ENCODE measurements at regions not wholly inside any gene's neighbourhood (a gene's known extent, or its start where the extent isn't known, plus 50 kb on each side); places are given as distances from the start of the nearest gene placed in this dataset.

- DNase-seq (ENCODE audit: low spot score), result no peak
Observed at GRCh38 chr3:127458696-127459604, 131.6 kb downstream of the TPRA1 start.

- DNase-seq (ENCODE audit: low spot score), result no peak
Observed at GRCh38 chr3:127457546-127458145, 132.9 kb downstream of the TPRA1 start.

DNA sequence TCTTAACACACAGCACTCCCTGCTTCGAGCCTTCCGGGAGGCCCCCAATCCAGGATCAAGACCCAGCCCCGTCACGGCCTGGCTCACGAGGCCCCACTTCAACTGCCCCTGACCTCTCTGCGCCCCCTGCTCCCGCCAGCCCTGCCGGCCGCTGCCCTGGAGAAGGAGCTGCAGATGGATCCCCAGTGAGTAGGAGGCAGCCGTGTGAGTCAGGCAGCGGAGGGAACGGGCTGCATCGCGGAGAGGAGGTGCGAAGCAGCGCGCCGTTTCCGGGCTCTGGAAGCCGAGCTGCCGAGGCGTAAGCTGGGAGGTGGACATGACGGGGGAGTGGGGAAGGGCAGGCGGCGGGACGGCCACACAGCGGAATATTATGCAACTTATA is 133.4 kb downstream of the TPRA1 start:
- DNase-seq (ENCODE audit: low spot score), result peak; percentile 53

DNA sequence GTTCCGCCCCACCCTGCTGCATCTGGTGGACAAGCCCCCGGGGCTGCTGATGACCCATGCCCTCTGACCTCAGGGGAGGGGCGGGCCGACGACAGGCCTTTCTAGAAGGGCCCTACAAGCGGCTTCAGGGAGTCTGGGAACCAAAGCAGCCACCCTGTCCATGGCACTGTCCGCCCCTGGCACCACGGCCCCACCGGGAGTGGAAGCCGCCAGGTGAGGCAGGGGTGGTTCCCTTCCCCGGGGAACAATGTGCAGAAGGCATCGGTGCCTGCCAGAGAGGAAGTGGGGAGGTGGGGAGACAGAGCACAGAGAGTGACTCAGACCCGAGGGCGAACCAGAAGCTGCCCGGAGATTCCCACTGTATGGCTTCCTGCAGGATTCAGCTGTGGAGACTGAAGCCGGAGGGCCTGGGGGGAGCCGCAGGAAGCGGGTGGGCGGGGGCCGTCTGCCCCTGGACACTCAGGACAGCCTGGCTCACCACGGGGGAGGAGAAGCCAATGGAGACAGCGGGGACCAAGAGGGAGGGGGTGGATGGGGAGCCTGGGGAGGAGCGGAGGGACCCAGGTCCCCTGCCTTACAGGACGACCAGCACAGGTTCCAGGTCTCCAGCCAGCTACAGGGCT is 134.0 kb downstream of the TPRA1 start:
- DNase-seq (ENCODE audit: low spot score), result no peak

DNA sequence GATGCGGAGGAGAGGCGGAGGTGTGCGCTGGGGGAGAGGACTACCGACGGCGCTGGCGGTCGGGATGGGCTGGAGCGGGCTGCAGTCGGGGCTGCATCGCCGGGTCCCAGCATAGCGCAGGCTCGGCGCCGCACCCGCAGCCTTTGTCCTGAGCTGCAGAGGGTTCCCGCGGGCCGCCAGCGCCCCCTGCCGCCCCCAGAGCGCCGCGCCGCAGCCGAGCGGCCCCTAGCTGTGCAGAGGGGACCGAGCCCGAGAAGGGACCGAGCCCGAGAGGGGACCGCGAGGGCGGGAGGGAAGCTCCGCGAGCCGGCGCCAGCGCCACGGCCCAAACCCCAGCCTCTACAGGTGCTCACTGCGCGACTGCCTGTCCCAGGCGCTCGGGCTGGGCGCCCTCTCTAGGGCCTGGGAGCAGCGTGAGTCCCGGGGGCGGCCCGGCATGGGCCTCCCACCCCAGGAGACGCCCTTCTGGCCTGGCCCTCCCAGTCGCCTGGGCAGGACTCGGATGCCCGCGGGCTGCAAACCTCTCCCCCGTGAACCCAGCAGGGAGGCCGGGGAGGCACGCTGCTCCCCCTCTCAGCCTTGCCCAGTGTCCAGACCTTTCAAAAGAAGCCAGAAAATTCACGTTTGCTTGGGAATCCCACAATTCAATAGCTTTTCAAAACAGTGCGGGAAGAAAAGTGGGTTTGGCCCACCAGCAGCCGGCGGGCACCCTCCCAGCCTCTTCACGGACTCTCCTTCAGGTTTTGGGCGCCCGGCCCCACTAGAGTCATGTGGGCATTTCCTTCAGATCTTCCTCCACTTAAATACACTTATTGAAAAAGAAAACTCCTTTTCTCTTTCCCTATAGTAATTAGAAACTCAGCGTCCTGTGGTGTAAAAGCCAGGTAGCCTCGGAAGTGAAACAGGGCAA is 134.7 kb downstream of the TPRA1 start:
- DNase-seq (ENCODE audit: low spot score), result peak; percentile 70

GRCh38 chr3:127454968-127455367 is 135.6 kb downstream of the TPRA1 start:
- no peak for DNase-seq (ENCODE audit: low spot score)

- no peak for DNase-seq (ENCODE audit: low spot score)
Observed at GRCh38 chr3:127454051-127454450, 136.5 kb downstream of the TPRA1 start.

- no peak for DNase-seq (ENCODE audit: low spot score)
Observed at GRCh38 chr3:127452321-127452821, 138.2 kb downstream of the TPRA1 start.

DNA sequence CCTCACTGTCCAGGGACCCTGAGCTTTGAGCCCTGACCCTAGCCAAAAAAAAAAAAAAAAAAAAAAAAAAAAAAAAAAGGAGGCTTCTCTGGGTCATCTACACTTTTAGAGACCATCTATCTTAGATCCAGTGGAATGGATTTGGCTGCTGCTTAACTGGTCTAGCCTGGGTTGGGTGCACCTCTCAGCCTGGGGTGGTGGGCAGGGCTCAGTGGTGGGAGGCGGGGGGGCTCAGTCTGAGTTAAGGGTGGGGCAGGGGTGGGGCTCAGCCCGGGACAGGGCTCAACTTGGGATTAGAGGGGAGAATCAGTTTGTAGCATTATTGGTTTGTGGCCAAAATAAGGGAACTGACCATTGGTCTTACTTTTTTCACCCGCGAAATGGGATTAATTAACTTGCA is 139.2 kb downstream of the TPRA1 start:
- DNase-seq (ENCODE audit: low spot score), result no peak

DNA sequence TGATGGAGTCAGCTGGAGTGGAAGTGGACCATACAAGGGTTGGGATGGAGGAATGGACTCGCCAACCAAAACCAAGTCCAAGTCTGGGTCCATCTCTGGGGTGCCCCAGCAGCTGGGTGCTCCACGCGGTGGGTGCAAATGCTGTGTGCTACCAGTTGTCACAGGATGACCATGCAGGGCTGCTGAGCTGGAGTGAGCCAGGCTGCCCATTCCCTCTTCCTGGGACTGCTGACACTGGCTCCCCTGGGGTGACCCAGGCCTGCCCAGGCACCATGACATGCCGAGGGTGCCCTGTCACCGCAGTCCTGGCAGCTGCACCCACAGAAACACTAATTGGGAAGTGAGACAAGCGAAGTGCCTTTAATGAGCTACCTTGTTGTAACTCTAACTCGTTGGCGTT is 140.2 kb downstream of the TPRA1 start:
- no peak for DNase-seq (ENCODE audit: low spot score)

GRCh38 chr3:127449486-127450212 is 140.9 kb downstream of the TPRA1 start:
- no peak for DNase-seq (ENCODE audit: low spot score)

DNA sequence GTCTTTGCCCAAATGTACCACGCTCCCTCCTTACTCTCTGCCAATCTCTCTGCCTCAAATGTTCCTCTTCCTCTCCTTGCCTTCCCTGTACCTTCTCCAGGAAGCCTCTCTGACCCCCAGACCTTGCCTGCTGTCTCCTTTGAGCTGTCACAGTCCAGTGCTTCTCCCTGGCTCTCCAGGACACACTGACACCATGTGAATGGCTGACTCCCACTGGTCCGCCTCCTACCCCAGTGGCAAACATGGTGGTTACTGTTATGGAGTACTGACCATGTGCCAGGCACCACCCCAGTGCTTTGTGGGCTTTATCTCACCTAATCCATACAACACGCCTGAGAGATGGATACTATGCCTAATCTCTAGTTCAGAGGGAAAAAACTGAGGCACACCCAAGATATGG is 141.9 kb downstream of the TPRA1 start:
- DNase-seq (ENCODE audit: low spot score), result no peak

DNA sequence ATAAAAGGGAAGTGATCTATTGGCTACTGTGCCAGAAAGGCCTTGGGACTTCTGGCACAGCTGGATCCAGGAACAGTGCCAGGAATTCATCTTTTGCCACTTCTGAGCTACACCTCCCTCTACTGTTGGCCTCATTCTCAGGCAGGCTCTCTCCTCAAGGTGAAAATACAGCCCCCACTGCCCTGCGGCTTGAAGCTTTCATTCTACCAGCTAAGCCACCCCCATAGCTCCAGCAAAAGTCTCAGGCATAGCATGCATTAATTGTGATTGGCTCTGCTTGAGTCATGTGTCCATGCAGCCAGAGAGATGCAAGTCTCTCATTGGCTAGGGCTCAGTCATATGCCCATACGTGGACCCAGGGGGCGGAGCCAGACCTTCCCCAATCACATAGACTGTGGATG is 142.4 kb downstream of the TPRA1 start:
- no peak for DNase-seq (ENCODE audit: low spot score)

DNA sequence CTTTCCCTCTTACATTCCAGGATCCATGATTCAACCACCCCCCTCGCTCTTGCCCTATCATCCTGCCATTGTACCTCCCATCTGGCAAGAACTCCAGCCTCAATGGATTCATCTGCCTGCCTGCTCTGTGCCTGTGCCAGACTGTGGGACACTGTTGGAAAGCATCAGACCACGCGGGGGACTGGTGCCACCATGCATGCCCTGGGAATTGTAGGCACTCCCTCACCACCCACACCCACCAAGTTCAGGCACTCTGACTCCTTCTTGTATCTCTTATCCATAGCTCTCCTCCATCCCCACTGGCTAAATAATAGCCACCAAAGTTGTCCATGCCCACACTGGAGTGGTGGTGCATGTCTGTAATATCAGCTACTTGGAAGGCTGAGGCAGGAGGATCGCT is 143.8 kb downstream of the TPRA1 start:
- no peak for DNase-seq (ENCODE audit: low spot score)

DNA sequence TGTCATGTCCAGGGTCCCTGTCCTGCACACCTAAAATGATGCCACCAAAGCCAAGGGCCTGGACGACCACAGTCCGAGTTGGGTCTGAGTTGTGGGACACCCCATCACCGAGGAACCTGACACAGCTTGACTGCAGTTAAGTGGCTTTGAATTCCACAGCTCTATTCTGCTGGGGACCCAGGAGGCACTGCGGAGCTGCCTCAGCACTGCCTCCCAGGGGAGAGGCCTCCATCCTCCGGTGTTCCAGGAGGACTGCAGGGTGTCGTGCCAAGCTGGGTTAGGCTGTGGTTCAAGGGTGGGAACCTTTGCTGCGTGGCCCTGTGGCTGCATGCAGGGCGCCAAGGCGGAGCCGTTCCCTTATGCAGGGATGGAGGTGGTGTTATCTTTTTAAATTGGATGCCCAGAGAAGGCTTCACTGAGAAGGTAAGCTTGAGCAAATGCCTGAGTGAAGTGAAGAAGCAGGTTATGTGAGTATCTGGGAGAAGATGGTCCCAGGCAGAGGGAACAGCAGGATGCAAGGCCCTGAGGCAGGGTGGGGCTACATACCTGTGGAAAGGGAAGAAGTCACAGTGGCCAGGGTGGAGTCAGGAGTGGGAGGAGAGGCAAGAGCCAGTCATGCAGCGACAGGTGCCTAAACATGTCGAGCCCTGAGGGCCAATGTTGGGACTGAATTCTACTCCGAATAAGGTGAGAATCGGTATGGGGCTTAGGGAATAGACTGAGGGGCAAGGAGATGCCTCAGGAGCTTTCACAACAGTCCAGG is 144.8 kb downstream of the TPRA1 start:
- DNase-seq (ENCODE audit: low spot score), result no peak

DNA sequence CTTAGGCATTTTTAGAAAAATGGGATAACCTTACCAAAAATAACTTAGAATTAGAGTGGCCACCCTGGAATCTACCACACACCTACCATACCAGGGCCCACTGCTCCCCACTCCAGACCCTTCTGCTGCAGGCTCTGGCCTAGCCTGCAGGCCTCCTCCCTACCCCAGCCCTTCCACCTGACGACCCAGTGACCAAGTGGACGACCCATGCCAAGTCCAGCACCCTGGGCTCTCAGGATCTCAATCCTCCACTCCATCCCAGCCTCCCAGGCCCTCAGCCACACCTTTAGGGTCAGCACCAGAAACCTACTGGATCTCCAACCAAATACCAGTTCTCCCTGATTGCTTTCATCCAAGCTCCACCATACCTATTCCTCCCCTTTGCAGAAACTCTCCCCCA is 145.8 kb downstream of the TPRA1 start:
- DNase-seq (ENCODE audit: low spot score), result no peak

GRCh38 chr3:127443581-127444375 is 146.8 kb downstream of the TPRA1 start:
- no peak for DNase-seq (ENCODE audit: low spot score)

GRCh38 chr3:127442506-127442905 is 148.0 kb downstream of the TPRA1 start:
- no peak for DNase-seq (ENCODE audit: low spot score)

- DNase-seq (ENCODE audit: low spot score), result no peak
Observed at GRCh38 chr3:127441764-127442163, 148.8 kb downstream of the TPRA1 start.
